Stimulated activated naive CD8-positive, alpha-beta T cell treated with anti-CD3 and anti-CD28 coated beads, Interleukin-15, Interleukin-2, amounts not matched to agents 100 ng/mL and 50 ng/mL, for 24 hours (primary cell): ENCODE measurements at regions not wholly inside any gene's neighbourhood (a gene's known extent, or its start where the extent isn't known, plus 50 kb on each side); places are given as distances from the start of the nearest gene placed in this dataset.
"Not testable (repeated sequence)": the region's sequence is repeated elsewhere in the genome, so short reads cannot be mapped to it uniquely, and the experiment has no call there.

Source experiments
- H3K27ac Mint-ChIP-seq: one replicate; pipeline ENCODE4 v1.8.0; 2021; ENCODE audit warnings: mild to moderate bottlenecking, mixed read lengths
- H3K27me3 Mint-ChIP-seq: one replicate; pipeline ENCODE4 v1.8.0; 2021; ENCODE audit warnings: mixed read lengths
- H3K36me3 Mint-ChIP-seq: one replicate; pipeline ENCODE4 v1.8.0; 2021; ENCODE audit warnings: low read depth, mixed read lengths
- H3K4me1 Mint-ChIP-seq: one replicate; pipeline ENCODE4 v1.8.0; 2021; ENCODE audit warnings: low read depth, mixed read lengths
- H3K4me3 Mint-ChIP-seq: one replicate; pipeline ENCODE4 v1.8.0; 2021; ENCODE audit warnings: mild to moderate bottlenecking, mixed read lengths
- H3K9me3 Mint-ChIP-seq: one replicate; pipeline ENCODE4 v1.8.0; 2021; ENCODE audit warnings: mixed read lengths

GRCh38 chr21:27369234-27369633 is 402.3 kb upstream of the ADAMTS5 start:
- Mint-ChIP-seq H3K27me3 (no peaks in the 10 kb centered on the region), H3K4me1 (no peaks in the 10 kb centered on the region), H3K36me3 (no peaks in the 10 kb centered on the region), H3K4me3 (no peak overlapping the region), H3K9me3 (peaks cover 6% of the 10 kb centered on the region), H3K27ac (no peak overlapping the region)

GRCh38 chr21:27366646-27367235 is 399.9 kb upstream of the ADAMTS5 start:
- H3K4me3 Mint-ChIP-seq, result no peak overlapping the region
- H3K27me3 Mint-ChIP-seq, result no peaks in the 10 kb centered on the region
- H3K27ac Mint-ChIP-seq, result no peak overlapping the region
- peaks cover 6% of the 10 kb centered on the region for H3K9me3 Mint-ChIP-seq
- no peaks in the 10 kb centered on the region for H3K36me3 Mint-ChIP-seq
- H3K4me1 Mint-ChIP-seq, result no peaks in the 10 kb centered on the region

DNA sequence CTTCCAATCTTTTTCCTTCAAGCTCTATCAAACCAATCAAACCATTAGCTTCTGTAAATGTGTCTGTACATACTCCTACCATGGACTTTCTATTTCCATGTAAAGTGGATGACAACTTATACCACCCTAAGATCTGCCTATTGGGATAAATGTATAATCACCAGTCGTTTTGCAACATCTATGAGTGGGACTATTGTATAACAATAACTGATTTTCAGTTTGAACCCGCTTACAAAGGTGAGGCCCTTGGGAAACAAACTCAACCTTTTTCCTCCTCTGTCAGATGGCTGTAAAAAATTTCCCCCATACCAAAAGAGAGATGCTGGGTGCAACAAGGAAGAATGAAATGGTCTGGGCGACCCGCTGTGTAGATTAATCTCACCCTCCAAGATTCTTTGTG is 399.1 kb upstream of the ADAMTS5 start:
- Mint-ChIP-seq H3K4me3 (no peak overlapping the region), H3K4me1 (no peaks in the 10 kb centered on the region), H3K27me3 (no peaks in the 10 kb centered on the region), H3K36me3 (no peaks in the 10 kb centered on the region), H3K9me3 (peaks cover 6% of the 10 kb centered on the region), H3K27ac (no peak overlapping the region)

DNA sequence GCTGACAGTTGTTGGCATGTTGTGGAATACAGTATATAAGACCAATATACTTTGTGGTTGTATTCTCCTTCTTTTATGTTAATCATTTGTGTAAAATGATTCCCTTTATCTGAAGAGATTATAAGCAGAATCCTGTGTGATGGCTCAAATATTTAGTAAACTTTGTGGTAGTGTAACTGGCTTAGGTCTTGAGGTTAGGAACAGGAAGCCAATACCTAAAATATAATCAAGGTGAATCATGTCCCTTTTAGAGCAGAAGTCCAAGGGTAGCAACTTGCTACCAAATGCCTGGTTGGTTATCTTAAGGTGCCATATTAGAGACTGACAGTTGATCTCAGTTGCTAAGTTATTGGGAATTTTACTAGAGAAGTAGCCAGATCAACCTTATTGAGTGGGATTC is 398.5 kb upstream of the ADAMTS5 start:
- H3K4me1 Mint-ChIP-seq, result no peaks in the 10 kb centered on the region

GRCh38 chr21:27363719-27364477 is 397.0 kb upstream of the ADAMTS5 start:
- no peak overlapping the region for H3K4me3 Mint-ChIP-seq
- H3K27ac Mint-ChIP-seq, result no peak overlapping the region
- H3K27me3 Mint-ChIP-seq, result no peaks in the 10 kb centered on the region
- H3K4me1 Mint-ChIP-seq, result no peaks in the 10 kb centered on the region
- peaks cover 9% of the 10 kb centered on the region for H3K9me3 Mint-ChIP-seq
- no peaks in the 10 kb centered on the region for H3K36me3 Mint-ChIP-seq

More for the DNA sequence above, 398.5 kb upstream of the ADAMTS5 start:
- H3K9me3 Mint-ChIP-seq, result peaks cover 8% of the 10 kb centered on the region
- H3K36me3 Mint-ChIP-seq, result no peaks in the 10 kb centered on the region
- no peaks in the 10 kb centered on the region for H3K27me3 Mint-ChIP-seq
- no peak overlapping the region for H3K4me3 Mint-ChIP-seq
- H3K27ac Mint-ChIP-seq, result no peak overlapping the region

GRCh38 chr21:27362249-27362648 is 395.4 kb upstream of the ADAMTS5 start:
- H3K4me3 Mint-ChIP-seq, result no peak overlapping the region
- peaks cover 10% of the 10 kb centered on the region for H3K9me3 Mint-ChIP-seq
- H3K27ac Mint-ChIP-seq, result no peak overlapping the region
- H3K27me3 Mint-ChIP-seq, result no peaks in the 10 kb centered on the region
- H3K36me3 Mint-ChIP-seq, result no peaks in the 10 kb centered on the region
- H3K4me1 Mint-ChIP-seq, result no peaks in the 10 kb centered on the region

DNA sequence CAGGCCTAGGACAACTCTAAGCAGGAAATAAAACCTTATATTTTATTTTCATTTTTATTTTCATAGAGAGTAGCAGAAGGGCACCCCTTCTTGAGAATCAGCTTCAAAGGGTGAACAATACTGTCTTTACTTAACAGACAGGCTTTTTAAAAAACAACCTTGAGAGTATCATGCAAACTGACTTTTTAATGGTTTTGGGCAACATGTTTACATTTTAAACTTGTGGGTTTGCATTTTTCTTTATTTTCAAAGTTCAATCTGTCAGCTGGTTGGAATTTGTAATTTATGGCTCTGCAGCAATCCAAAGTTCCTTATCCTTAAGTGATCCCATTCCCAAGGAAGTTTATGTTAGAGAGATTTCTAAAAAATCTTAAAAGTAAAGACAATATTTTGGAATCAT is 392.3 kb upstream of the ADAMTS5 start:
- Mint-ChIP-seq H3K9me3 (peaks cover 7% of the 10 kb centered on the region), H3K27me3 (no peaks in the 10 kb centered on the region), H3K27ac (no peak overlapping the region), H3K4me3 (no peak overlapping the region), H3K4me1 (no peaks in the 10 kb centered on the region), H3K36me3 (no peaks in the 10 kb centered on the region)

DNA sequence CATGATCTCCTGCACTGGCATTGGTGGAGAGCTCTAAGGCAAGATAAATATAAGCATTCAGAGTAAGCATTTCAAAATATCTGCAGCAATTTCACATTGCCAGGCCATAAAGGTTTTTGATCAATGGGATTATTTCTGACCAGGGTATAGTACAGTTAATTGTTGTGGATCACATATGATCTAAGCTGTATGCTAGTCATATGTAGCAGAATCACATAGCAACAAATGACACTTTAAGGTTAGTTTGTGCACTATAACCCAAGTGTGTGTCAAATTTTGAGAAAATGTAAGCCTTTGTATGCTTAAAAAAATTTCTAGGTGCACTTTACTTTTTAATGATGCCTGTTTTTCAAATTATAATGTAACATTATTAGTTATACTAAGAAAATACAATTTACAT is 386.0 kb upstream of the ADAMTS5 start:
- H3K4me3 Mint-ChIP-seq, result no peak overlapping the region

GRCh38 chr21:27346041-27346448 is 379.2 kb upstream of the ADAMTS5 start:
- Mint-ChIP-seq H3K4me1 (no peaks in the 10 kb centered on the region), H3K27me3 (no peaks in the 10 kb centered on the region), H3K4me3 (no peak overlapping the region), H3K9me3 (no peaks in the 10 kb centered on the region), H3K36me3 (no peaks in the 10 kb centered on the region), H3K27ac (no peak overlapping the region)

More for the DNA sequence above, 386.0 kb upstream of the ADAMTS5 start:
- Mint-ChIP-seq H3K27ac (no peak overlapping the region), H3K4me1 (no peaks in the 10 kb centered on the region), H3K36me3 (no peaks in the 10 kb centered on the region), H3K9me3 (peaks cover 9% of the 10 kb centered on the region), H3K27me3 (no peaks in the 10 kb centered on the region)

- H3K27ac Mint-ChIP-seq, result no peak overlapping the region
- no peaks in the 10 kb centered on the region for H3K36me3 Mint-ChIP-seq
- H3K4me1 Mint-ChIP-seq, result no peaks in the 10 kb centered on the region
- H3K4me3 Mint-ChIP-seq, result no peak overlapping the region
- H3K9me3 Mint-ChIP-seq, result peaks cover 4% of the 10 kb centered on the region
- no peaks in the 10 kb centered on the region for H3K27me3 Mint-ChIP-seq
Observed at GRCh38 chr21:27339902-27340301, 373.0 kb upstream of the ADAMTS5 start.

GRCh38 chr21:27338007-27338406 is 371.1 kb upstream of the ADAMTS5 start:
- not testable (repeated sequence) for H3K9me3 Mint-ChIP-seq, H3K27ac Mint-ChIP-seq, H3K4me3 Mint-ChIP-seq, H3K27me3 Mint-ChIP-seq, H3K36me3 Mint-ChIP-seq, H3K4me1 Mint-ChIP-seq

GRCh38 chr21:27333096-27333495 is 366.2 kb upstream of the ADAMTS5 start:
- H3K27ac Mint-ChIP-seq, result no peak overlapping the region
- H3K36me3 Mint-ChIP-seq, result no peaks in the 10 kb centered on the region
- no peaks in the 10 kb centered on the region for H3K27me3 Mint-ChIP-seq
- no peaks in the 10 kb centered on the region for H3K9me3 Mint-ChIP-seq
- no peak overlapping the region for H3K4me3 Mint-ChIP-seq
- no peaks in the 10 kb centered on the region for H3K4me1 Mint-ChIP-seq

DNA sequence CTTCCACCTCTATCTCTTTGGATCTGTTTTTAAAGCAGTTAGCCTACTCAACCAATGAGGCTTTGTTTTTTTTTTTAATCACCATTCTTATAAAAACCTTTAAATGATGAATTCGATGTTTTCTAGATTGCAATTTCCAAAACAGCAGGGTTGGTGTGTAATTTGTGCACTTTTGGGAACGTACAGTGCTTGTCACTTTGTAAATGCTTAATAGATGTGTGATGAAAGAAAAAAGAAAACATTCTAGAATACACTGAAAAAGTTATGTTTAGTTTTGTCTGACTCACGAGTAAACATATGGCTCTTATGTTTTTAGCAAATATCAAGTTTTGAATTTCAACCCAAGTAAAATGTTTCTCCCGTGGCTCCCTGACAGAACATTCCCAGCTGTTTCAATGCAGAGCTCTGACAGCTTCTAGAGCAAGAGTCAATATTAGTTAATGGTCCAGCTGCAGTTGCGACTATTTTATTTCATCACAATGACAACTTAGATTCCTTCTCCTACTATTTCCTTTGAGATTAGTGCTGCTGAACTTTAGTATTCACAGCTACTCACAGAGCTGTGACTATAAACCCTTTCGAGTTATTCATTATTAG is 362.5 kb upstream of the ADAMTS5 start:
- no peaks in the 10 kb centered on the region for H3K4me1 Mint-ChIP-seq
- no peaks in the 10 kb centered on the region for H3K36me3 Mint-ChIP-seq
- no peak overlapping the region for H3K27ac Mint-ChIP-seq
- H3K27me3 Mint-ChIP-seq, result no peaks in the 10 kb centered on the region
- no peak overlapping the region for H3K4me3 Mint-ChIP-seq
- no peaks in the 10 kb centered on the region for H3K9me3 Mint-ChIP-seq

DNA sequence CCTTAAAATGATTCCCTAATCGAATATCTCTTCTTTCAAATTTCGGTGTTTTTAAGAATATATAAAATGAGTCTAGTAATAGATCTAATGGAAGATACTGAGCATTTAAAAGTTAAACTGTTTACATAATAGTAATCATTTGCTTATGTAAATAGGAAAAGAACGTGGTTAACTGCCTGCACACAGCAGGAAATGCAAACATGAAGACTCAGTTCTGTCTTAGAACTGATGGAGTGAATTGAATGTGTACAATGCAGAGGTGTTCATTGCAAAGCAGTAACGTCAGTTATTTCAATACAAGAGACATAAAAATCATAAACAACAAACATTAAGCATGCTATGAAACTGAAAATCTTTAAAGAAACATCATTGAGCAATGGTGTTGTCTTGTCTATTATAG is 359.4 kb upstream of the ADAMTS5 start:
- Mint-ChIP-seq H3K9me3 (no peaks in the 10 kb centered on the region), H3K27me3 (no peaks in the 10 kb centered on the region), H3K4me1 (no peaks in the 10 kb centered on the region), H3K27ac (no peak overlapping the region), H3K36me3 (no peaks in the 10 kb centered on the region), H3K4me3 (no peak overlapping the region)

DNA sequence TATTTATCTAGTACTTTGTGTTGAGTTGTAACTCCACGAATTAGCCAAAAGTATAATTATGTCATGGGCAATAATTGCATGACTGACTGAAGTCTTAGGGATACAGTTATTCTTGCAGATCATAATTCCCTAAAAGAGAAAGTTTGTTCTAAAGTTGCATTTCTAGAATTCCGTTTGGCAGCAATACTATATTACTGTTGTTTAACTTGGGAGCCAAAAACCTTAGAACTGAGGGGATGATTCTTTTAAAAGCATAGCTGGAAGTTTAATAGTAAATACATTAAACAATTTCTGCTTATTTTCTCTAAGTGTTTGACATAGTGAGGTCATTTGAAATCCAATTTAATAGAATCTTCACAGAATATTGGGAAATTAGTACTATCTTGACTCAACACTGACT is 356.4 kb upstream of the ADAMTS5 start:
- peaks cover 3% of the 10 kb centered on the region for H3K9me3 Mint-ChIP-seq
- H3K27me3 Mint-ChIP-seq, result no peaks in the 10 kb centered on the region

More for the DNA sequence above, 356.4 kb upstream of the ADAMTS5 start:
- no peak overlapping the region for H3K27ac Mint-ChIP-seq
- H3K4me1 Mint-ChIP-seq, result no peaks in the 10 kb centered on the region
- no peaks in the 10 kb centered on the region for H3K36me3 Mint-ChIP-seq
- H3K4me3 Mint-ChIP-seq, result no peak overlapping the region
